ENCODE measurements at regions not wholly inside any gene's neighbourhood (a gene's known extent, or its start where the extent isn't known, plus 50 kb on each side); places are given as distances from the start of the nearest gene placed in this dataset.

- Mint-ChIP-seq H3K9me3 (no peaks in the 10 kb centered on the region), H3K36me3 (ENCODE audit: low read depth) (no peaks in the 10 kb centered on the region), H3K4me1 (ENCODE audit: low read depth) (no peaks in the 10 kb centered on the region), H3K27me3 (ENCODE audit: low read depth) (peaks cover 9% of the 10 kb centered on the region), H3K4me3 (no peak overlapping the region), H3K27ac (no peak overlapping the region)
- DNase-seq (ENCODE audit: low spot score) = no peak
Observed at GRCh38 chr3:72113564-72113963, 328.6 kb upstream of the PROK2 start.

GRCh38 chr3:72112435-72112834 is 327.5 kb upstream of the PROK2 start:
- Mint-ChIP-seq H3K27ac (no peak overlapping the region), H3K36me3 (ENCODE audit: low read depth) (no peaks in the 10 kb centered on the region), H3K4me1 (ENCODE audit: low read depth) (no peaks in the 10 kb centered on the region), H3K4me3 (no peak overlapping the region), H3K27me3 (ENCODE audit: low read depth) (peaks cover 9% of the 10 kb centered on the region), H3K9me3 (no peaks in the 10 kb centered on the region)
- no peak for DNase-seq (ENCODE audit: low spot score)

GRCh38 chr3:72111265-72112205 is 326.6 kb upstream of the PROK2 start:
- no peak overlapping the region for H3K27ac Mint-ChIP-seq
- H3K4me1 Mint-ChIP-seq (ENCODE audit: low read depth) = no peaks in the 10 kb centered on the region
- no peak overlapping the region for H3K4me3 Mint-ChIP-seq
- peaks cover 9% of the 10 kb centered on the region for H3K27me3 Mint-ChIP-seq (ENCODE audit: low read depth)
- no peaks in the 10 kb centered on the region for H3K36me3 Mint-ChIP-seq (ENCODE audit: low read depth)
- DNase-seq (ENCODE audit: low spot score) = no peak
- H3K9me3 Mint-ChIP-seq = no peaks in the 10 kb centered on the region

GRCh38 chr3:72109327-72110259 is 324.6 kb upstream of the PROK2 start:
- no peaks in the 10 kb centered on the region for H3K9me3 Mint-ChIP-seq
- no peak overlapping the region for H3K27ac Mint-ChIP-seq
- H3K4me3 Mint-ChIP-seq = no peak overlapping the region
- H3K36me3 Mint-ChIP-seq (ENCODE audit: low read depth) = no peaks in the 10 kb centered on the region
- H3K27me3 Mint-ChIP-seq (ENCODE audit: low read depth) = peaks cover 9% of the 10 kb centered on the region
- no peak for DNase-seq (ENCODE audit: low spot score)
- H3K4me1 Mint-ChIP-seq (ENCODE audit: low read depth) = no peaks in the 10 kb centered on the region

GRCh38 chr3:72105306-72105705 is 320.4 kb upstream of the PROK2 start:
- Mint-ChIP-seq H3K27me3 (ENCODE audit: low read depth) (peaks cover 2% of the 10 kb centered on the region), H3K27ac (no peak overlapping the region), H3K9me3 (no peaks in the 10 kb centered on the region), H3K4me3 (no peak overlapping the region), H3K36me3 (ENCODE audit: low read depth) (no peaks in the 10 kb centered on the region), H3K4me1 (ENCODE audit: low read depth) (peaks cover 19% of the 10 kb centered on the region)
- DNase-seq (ENCODE audit: low spot score) = no peak

GRCh38 chr3:72102112-72102616 is 317.2 kb upstream of the PROK2 start:
- H3K4me1 Mint-ChIP-seq (ENCODE audit: low read depth) = peaks cover 28% of the 10 kb centered on the region
- H3K9me3 Mint-ChIP-seq = no peaks in the 10 kb centered on the region
- no peak overlapping the region for H3K4me3 Mint-ChIP-seq
- H3K27ac Mint-ChIP-seq = no peak overlapping the region
- H3K36me3 Mint-ChIP-seq (ENCODE audit: low read depth) = no peaks in the 10 kb centered on the region
- DNase-seq (ENCODE audit: low spot score) = no peak
- peaks cover 16% of the 10 kb centered on the region for H3K27me3 Mint-ChIP-seq (ENCODE audit: low read depth)

- Mint-ChIP-seq H3K4me3 (peak overlapping the region; percentile 82), H3K27me3 (ENCODE audit: low read depth) (peaks cover 16% of the 10 kb centered on the region), H3K9me3 (no peaks in the 10 kb centered on the region), H3K36me3 (ENCODE audit: low read depth) (no peaks in the 10 kb centered on the region), H3K27ac (peak overlapping the region; percentile 3), H3K4me1 (ENCODE audit: low read depth) (peaks cover 28% of the 10 kb centered on the region)
- DNase-seq (ENCODE audit: low spot score) = no peak
Observed at GRCh38 chr3:72101494-72101893, 316.5 kb upstream of the PROK2 start.

GRCh38 chr3:72100601-72101187 is 315.7 kb upstream of the PROK2 start:
- Mint-ChIP-seq H3K4me3 (peak overlapping the region; percentile 82), H3K4me1 (ENCODE audit: low read depth) (peaks cover 28% of the 10 kb centered on the region), H3K36me3 (ENCODE audit: low read depth) (no peaks in the 10 kb centered on the region), H3K9me3 (no peaks in the 10 kb centered on the region), H3K27ac (peak overlapping the region; percentile 82), H3K27me3 (ENCODE audit: low read depth) (peaks cover 16% of the 10 kb centered on the region)
- peak; percentile 92 for DNase-seq (ENCODE audit: low spot score)

GRCh38 chr3:72100080-72100511 is 315.1 kb upstream of the PROK2 start:
- Mint-ChIP-seq H3K4me1 (ENCODE audit: low read depth) (peaks cover 28% of the 10 kb centered on the region), H3K9me3 (no peaks in the 10 kb centered on the region), H3K36me3 (ENCODE audit: low read depth) (no peaks in the 10 kb centered on the region), H3K27me3 (ENCODE audit: low read depth) (peaks cover 16% of the 10 kb centered on the region), H3K27ac (peak overlapping the region; percentile 82), H3K4me3 (peak overlapping the region; percentile 82)
- no peak for DNase-seq (ENCODE audit: low spot score)

- peak overlapping the region; percentile 82 for H3K4me3 Mint-ChIP-seq
- no peak overlapping the region for H3K27ac Mint-ChIP-seq
- no peaks in the 10 kb centered on the region for H3K36me3 Mint-ChIP-seq (ENCODE audit: low read depth)
- no peaks in the 10 kb centered on the region for H3K9me3 Mint-ChIP-seq
- peaks cover 28% of the 10 kb centered on the region for H3K4me1 Mint-ChIP-seq (ENCODE audit: low read depth)
- H3K27me3 Mint-ChIP-seq (ENCODE audit: low read depth) = peaks cover 16% of the 10 kb centered on the region
- no peak for DNase-seq (ENCODE audit: low spot score)
Observed at GRCh38 chr3:72099326-72100079, 314.6 kb upstream of the PROK2 start.

GRCh38 chr3:72097053-72097452 is 312.1 kb upstream of the PROK2 start:
- DNase-seq (ENCODE audit: low spot score) = no peak
- H3K27me3 Mint-ChIP-seq (ENCODE audit: low read depth) = peaks cover 23% of the 10 kb centered on the region
- H3K36me3 Mint-ChIP-seq (ENCODE audit: low read depth) = no peaks in the 10 kb centered on the region
- H3K4me3 Mint-ChIP-seq = no peak overlapping the region
- peaks cover 30% of the 10 kb centered on the region for H3K4me1 Mint-ChIP-seq (ENCODE audit: low read depth)
- no peak overlapping the region for H3K27ac Mint-ChIP-seq
- H3K9me3 Mint-ChIP-seq = no peaks in the 10 kb centered on the region

GRCh38 chr3:72095521-72095920 is 310.6 kb upstream of the PROK2 start:
- DNase-seq (ENCODE audit: low spot score) = no peak
- no peak overlapping the region for H3K27ac Mint-ChIP-seq
- H3K4me1 Mint-ChIP-seq (ENCODE audit: low read depth) = peaks cover 18% of the 10 kb centered on the region
- no peaks in the 10 kb centered on the region for H3K9me3 Mint-ChIP-seq
- peaks cover 25% of the 10 kb centered on the region for H3K27me3 Mint-ChIP-seq (ENCODE audit: low read depth)
- no peak overlapping the region for H3K4me3 Mint-ChIP-seq
- no peaks in the 10 kb centered on the region for H3K36me3 Mint-ChIP-seq (ENCODE audit: low read depth)

GRCh38 chr3:72093992-72094334 is 309.0 kb upstream of the PROK2 start:
- Mint-ChIP-seq H3K4me3 (no peak overlapping the region), H3K36me3 (ENCODE audit: low read depth) (no peaks in the 10 kb centered on the region), H3K9me3 (no peaks in the 10 kb centered on the region), H3K27me3 (ENCODE audit: low read depth) (peaks cover 19% of the 10 kb centered on the region), H3K27ac (no peak overlapping the region), H3K4me1 (ENCODE audit: low read depth) (peaks cover 8% of the 10 kb centered on the region)
- DNase-seq (ENCODE audit: low spot score) = no peak
